GM18873 (cell line): ENCODE measurements at regions not wholly inside any gene's neighbourhood (a gene's known extent, or its start where the extent isn't known, plus 50 kb on each side); places are given as distances from the start of the nearest gene placed in this dataset.
"Not testable (repeated sequence)": the region's sequence is repeated elsewhere in the genome, so short reads cannot be mapped to it uniquely, and the experiment has no call there.

Experiments
- ATAC-seq: cut with Tn5 transposase; IDR thresholded peaks from one replicate; pipeline ENCODE4 v1.9.1; 2021; ENCODE audit warnings: mild to moderate bottlenecking, moderate library complexity, moderate number of reproducible peaks; ENCODE audit not compliant: unreplicated experiment, low FRiP score

GRCh38 chr5:114957384-114957783, 212.3 kb downstream of the TRIM36 start:
- peak; percentile 94 for ATAC-seq

- ATAC-seq: no peak
Observed at GRCh38 chr5:114953565-114953964, 216.1 kb downstream of the TRIM36 start.

DNA sequence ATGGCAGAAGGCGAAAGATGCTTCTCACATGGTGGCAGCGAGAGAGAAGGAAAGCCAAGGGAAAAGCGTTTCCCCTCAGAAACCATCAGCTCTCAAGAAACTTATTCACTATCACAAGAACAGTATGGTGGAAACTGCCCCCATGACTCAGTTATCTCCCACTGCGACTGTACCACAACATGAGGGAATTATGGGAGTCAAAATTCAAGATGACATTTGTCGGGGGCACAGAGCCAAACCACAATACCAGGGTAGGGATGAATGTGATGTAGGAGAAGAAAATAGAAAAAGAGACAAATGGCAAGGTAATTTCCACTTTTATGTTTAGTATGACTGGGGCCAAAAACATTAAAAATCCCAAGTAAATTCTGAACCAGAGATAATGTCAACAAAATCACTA, 216.8 kb downstream of the TRIM36 start:
- no peak for ATAC-seq

DNA sequence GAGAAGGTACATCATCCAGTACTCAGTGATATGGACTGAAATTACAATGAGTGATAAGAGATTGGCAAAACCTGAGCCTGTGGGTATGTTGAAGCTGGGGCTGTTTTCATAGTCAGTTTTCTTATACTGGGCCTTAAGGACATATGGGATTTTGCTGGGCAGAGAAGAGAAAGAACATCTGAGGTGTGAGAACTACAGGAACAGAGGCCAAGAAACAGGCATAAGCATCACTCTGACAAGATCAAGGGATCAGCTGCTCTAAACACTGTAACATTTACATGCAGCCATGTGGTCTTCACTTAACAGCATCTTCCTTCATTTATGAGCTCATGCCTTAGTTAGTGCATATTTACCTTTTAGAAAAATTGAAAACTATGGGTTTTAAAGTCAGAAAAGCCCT, 220.0 kb downstream of the TRIM36 start:
- ATAC-seq: no peak

DNA sequence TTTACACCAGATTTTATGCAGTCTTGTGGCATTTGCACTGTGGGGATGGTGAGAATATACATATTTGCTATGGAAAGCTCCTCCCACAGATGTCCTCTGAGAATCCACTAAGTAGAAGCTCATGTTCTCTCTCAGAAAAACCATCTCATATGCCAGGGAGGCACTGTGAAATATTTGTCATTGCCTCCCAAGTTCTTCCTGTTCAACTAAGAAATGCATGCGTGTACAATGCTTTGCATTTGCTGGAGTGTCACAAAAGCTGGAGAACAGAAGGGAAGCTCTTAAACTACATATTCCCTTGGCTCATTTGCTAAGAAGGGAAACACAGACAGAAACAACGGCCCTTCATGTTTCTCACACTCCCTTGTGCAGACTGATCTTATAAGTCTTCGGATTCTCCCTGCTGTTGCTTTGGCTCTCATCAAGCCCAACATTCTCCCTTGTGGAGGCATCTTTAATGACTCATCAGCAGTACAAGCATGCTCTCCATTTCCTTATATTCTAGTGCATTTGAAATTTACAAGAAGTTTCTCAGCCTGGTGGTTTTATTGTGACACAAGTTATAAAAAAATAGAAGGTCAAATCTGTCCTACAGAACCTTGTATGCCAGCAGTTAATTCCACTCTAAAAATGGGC, 220.6 kb downstream of the TRIM36 start:
- ATAC-seq: no peak

GRCh38 chr5:114948363-114948762, 221.3 kb downstream of the TRIM36 start:
- no peak for ATAC-seq

GRCh38 chr5:114940709-114941108, 229.0 kb downstream of the TRIM36 start:
- ATAC-seq: no peak

DNA sequence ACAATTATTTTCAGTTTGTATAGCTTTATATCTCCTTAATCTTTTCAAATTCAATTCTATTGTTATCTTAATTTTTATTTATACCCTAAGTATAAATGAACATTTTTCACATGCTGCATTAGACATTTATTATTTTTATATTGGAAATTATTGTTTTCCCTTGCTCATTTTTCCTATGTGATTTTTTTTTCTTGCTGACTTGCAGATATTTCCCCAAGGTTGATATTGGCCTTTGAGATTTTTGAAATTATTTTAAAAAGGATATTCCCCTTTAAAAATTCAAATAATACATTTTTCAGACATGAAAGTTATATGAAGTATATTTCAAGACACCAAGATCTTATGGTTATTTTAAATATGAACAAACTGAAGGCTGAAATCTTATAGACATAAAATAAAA, 234.2 kb downstream of the TRIM36 start:
- no peak for ATAC-seq

DNA sequence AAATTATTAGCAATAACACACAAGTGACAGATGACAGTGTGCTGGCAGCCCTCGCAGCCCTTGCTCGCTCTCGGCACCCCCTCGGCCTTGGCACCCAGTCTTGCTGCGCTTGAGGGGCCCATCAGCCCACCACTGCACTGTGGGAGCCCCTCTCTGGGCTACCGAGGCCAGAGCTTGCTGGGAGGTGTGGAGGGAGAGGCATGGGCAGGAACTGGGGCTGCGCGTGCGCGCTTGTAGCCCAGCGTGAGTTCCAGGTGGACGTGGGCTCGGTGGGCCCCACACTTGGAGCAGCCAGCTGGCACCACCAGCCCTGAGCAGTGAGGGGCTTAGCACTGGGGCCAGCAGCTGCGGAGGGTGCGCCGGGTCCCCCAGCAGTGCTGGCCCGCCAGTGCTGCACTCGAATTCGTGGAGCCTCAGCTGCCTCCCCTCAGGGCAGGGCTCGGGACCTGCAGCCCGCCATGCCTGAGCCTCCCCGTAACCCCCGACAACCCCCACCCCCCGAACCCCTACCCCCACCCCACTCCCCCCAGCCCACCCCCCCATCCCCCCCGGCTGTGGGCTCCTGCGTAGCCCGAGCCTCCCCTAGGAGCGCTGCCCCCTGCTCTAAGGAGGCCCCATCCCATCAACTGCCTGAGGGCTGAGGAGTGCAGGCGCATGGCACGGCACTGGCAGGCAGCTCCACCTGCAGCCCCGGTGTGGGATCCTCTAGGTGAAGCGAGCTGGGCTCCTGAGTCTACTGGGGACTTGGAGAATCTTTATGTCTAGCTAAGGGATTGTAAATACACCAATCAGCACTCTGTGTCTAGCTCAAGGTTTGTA, 240.9 kb downstream of the TRIM36 start:
- no peak for ATAC-seq

GRCh38 chr5:114924769-114925168, 244.9 kb downstream of the TRIM36 start:
- no peak for ATAC-seq

GRCh38 chr5:114912189-114912920, 257.4 kb downstream of the TRIM36 start:
- no peak for ATAC-seq

- no peak for ATAC-seq
Observed at GRCh38 chr5:114910727-114911126, 259.0 kb downstream of the TRIM36 start.

- no peak for ATAC-seq
Observed at GRCh38 chr5:114909424-114909823, 260.3 kb downstream of the TRIM36 start.

GRCh38 chr5:114903767-114904166, 265.9 kb downstream of the TRIM36 start:
- no peak for ATAC-seq

GRCh38 chr5:114898602-114899001, 271.1 kb downstream of the TRIM36 start:
- ATAC-seq: no peak

DNA sequence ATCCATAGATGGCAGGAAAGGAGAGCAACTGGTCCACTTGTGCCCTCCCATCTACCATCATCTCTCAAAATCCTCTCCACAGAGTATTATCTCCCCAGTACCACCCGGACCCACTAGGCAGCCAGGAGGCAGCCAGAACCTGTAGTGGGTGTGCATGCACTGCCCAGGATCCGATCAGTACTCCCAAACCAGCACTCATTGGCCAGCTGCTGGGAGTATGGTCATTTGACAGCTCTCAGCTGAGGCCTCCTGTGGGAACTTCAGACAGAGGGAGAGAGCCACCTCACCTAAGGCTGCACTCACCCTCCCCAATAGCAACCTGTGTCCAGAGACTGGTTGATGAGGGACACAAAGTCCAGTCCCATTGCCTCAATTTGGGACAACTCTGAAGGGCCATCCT, 286.0 kb downstream of the TRIM36 start:
- no peak for ATAC-seq

GRCh38 chr5:114859438-114859735, 310.3 kb downstream of the TRIM36 start:
- ATAC-seq: no peak

- no peak for ATAC-seq
Observed at GRCh38 chr5:114858665-114859437, 310.9 kb downstream of the TRIM36 start.

GRCh38 chr5:114857941-114858551, 311.7 kb downstream of the TRIM36 start:
- no peak for ATAC-seq

DNA sequence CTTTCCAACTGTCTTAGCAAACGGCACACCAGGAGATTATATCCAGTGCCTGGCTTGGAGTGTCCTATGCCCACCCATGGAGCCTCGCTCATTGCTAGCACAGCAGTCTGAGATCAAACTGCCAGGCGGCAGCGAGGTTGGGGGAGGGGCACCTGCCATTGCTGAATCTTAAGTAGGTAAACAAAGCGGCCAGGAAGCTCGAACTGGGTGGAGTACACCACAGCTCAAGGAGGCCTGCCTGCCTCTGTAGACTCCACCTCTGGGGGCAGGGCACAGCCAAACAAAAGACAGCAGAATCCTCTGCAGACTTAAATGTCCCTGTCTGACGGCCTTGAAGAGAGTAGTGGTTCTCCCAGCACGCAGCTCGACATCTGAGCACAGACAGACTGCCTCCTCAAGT, 325.0 kb downstream of the TRIM36 start:
- not testable (repeated sequence) for ATAC-seq
